IMR-90 (cell line): ENCODE measurements at regions not wholly inside any gene's neighbourhood (a gene's known extent, or its start where the extent isn't known, plus 50 kb on each side); places are given as distances from the start of the nearest gene placed in this dataset.

Source experiments
- CEBPB ChIP-seq: IDR thresholded peaks from 2 replicates; pipeline ENCODE4 v1.6.1; 2012; ENCODE audit warnings: low read depth, low read length, improper control_type of control experiment
- MAZ ChIP-seq: IDR thresholded peaks from 2 replicates; pipeline ENCODE4 v1.6.1; 2012; ENCODE audit warnings: low read depth, mild to moderate bottlenecking, low read length, improper control_type of control experiment, moderate library complexity, borderline replicate concordance
- MXI1 ChIP-seq: IDR thresholded peaks from 2 replicates; pipeline ENCODE4 v1.6.1; 2012; ENCODE audit warnings: low read depth, mild to moderate bottlenecking, low read length, moderate library complexity, borderline replicate concordance
- TF ChIP-seq, protein P1 (sequence below): conservative IDR thresholded peaks from 2 replicates; pipeline ENCODE4 v1.5.1; 2012; ENCODE audit warnings: mild to moderate bottlenecking, low read depth, low read length, improper control_type of control experiment
- TF ChIP-seq, protein P2 (sequence below): fragments of 150-350 bp; IDR thresholded peaks from 2 replicates; pipeline ENCODE4 v1.6.1; 2017; ENCODE audit warnings: mild to moderate bottlenecking, antibody characterized with exemption, low read length, low read depth
- TF ChIP-seq, protein P3 (sequence below): fragments of 150-350 bp; IDR thresholded peaks from 2 replicates; pipeline ENCODE4 v1.6.1; 2016; ENCODE audit warnings: low read depth, mild to moderate bottlenecking, low read length, moderate library complexity, borderline replicate concordance

DNA sequence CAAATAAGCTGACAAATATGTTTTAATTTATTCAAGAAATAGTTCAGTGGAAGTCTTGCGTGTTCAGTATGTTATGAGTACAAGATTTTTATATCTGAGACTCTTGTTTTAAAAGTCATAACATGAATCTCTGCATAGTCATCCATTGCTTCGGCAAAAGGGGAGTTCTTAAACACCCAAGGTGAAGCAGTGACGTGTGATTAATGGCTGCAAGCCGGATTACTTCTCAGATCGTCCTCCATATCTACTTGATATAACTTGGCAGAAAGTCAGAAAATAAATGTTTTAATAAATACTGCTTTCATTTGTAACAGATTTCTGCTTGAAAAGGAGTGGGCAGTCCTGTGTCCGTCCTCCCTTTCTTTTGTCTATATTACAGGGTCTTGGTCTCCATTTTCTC, 64.6 kb upstream of the IL15 start:
- TF ChIP-seq, protein P1, sequence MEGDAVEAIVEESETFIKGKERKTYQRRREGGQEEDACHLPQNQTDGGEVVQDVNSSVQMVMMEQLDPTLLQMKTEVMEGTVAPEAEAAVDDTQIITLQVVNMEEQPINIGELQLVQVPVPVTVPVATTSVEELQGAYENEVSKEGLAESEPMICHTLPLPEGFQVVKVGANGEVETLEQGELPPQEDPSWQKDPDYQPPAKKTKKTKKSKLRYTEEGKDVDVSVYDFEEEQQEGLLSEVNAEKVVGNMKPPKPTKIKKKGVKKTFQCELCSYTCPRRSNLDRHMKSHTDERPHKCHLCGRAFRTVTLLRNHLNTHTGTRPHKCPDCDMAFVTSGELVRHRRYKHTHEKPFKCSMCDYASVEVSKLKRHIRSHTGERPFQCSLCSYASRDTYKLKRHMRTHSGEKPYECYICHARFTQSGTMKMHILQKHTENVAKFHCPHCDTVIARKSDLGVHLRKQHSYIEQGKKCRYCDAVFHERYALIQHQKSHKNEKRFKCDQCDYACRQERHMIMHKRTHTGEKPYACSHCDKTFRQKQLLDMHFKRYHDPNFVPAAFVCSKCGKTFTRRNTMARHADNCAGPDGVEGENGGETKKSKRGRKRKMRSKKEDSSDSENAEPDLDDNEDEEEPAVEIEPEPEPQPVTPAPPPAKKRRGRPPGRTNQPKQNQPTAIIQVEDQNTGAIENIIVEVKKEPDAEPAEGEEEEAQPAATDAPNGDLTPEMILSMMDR, result no peak
- TF ChIP-seq MXI1, result no peak
- TF ChIP-seq, protein P2, sequence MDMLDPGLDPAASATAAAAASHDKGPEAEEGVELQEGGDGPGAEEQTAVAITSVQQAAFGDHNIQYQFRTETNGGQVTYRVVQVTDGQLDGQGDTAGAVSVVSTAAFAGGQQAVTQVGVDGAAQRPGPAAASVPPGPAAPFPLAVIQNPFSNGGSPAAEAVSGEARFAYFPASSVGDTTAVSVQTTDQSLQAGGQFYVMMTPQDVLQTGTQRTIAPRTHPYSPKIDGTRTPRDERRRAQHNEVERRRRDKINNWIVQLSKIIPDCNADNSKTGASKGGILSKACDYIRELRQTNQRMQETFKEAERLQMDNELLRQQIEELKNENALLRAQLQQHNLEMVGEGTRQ, result no peak
- no peak for TF ChIP-seq CEBPB
- TF ChIP-seq, protein P3, sequence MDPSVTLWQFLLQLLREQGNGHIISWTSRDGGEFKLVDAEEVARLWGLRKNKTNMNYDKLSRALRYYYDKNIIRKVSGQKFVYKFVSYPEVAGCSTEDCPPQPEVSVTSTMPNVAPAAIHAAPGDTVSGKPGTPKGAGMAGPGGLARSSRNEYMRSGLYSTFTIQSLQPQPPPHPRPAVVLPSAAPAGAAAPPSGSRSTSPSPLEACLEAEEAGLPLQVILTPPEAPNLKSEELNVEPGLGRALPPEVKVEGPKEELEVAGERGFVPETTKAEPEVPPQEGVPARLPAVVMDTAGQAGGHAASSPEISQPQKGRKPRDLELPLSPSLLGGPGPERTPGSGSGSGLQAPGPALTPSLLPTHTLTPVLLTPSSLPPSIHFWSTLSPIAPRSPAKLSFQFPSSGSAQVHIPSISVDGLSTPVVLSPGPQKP, result no peak
- TF ChIP-seq MAZ, result no peak
